Stimulated activated naive B cell treated with anti-CD40 and anti-IgM and Interleukin-4, amounts not matched to agents 10 μg/mL and 1 μg/mL and 100 μg/mL, for 72 hours (primary cell): ENCODE measurements at regions not wholly inside any gene's neighbourhood (a gene's known extent, or its start where the extent isn't known, plus 50 kb on each side); places are given as distances from the start of the nearest gene placed in this dataset.
"Not testable (repeated sequence)": the region's sequence is repeated elsewhere in the genome, so short reads cannot be mapped to it uniquely, and the experiment has no call there.

Experiments
- ATAC-seq, 2 donors: fragments of 150-1000 bp; cut with Tn5 transposase; replicated peaks; 2 replicates each; pipeline ENCODE4 v1.10.0; 2021; ENCODE audit warnings: moderate library complexity in 1 of 2
- DNase-seq: peaks from one replicate; pipeline ENCODE4 v3.0.0; 2021
- H3K27ac Mint-ChIP-seq: one replicate; pipeline ENCODE4 v1.8.0; 2022; ENCODE audit warnings: mild to moderate bottlenecking, mixed read lengths
- H3K27me3 Mint-ChIP-seq, 2 donors: one replicate each; pipeline ENCODE4 v1.8.0; 2022; ENCODE audit warnings: mixed read lengths in 2 of 2
- H3K36me3 Mint-ChIP-seq, 2 donors: one replicate each; pipeline ENCODE4 v1.8.0; 2022; ENCODE audit warnings: mixed read lengths in 2 of 2, mild to moderate bottlenecking in 1 of 2
- H3K4me1 Mint-ChIP-seq, 2 donors: one replicate each; pipeline ENCODE4 v1.8.0; 2022; ENCODE audit warnings: mixed read lengths in 2 of 2, mild to moderate bottlenecking in 1 of 2
- H3K4me3 Mint-ChIP-seq, 2 donors: one replicate each; pipeline ENCODE4 v1.8.0; 2022; ENCODE audit warnings: mild to moderate bottlenecking in 2 of 2, mixed read lengths in 2 of 2, moderate library complexity in 1 of 2
- H3K9me3 Mint-ChIP-seq, 2 donors: one replicate each; pipeline ENCODE4 v1.8.0; 2022; ENCODE audit warnings: mixed read lengths in 2 of 2, mild to moderate bottlenecking in 1 of 2

GRCh38 chr3:106491796-106492195 is 623.0 kb upstream of the CBLB start:
- Mint-ChIP-seq H3K4me3 (no peak overlapping the region), H3K27me3 (no peaks in the 10 kb centered on the region), H3K36me3 (no peaks in the 10 kb centered on the region), H3K4me1 (no peaks in the 10 kb centered on the region), H3K9me3 (peaks cover 3 to 4% of the 10 kb centered on the region in 2 donors), H3K27ac (no peak overlapping the region)
- no peak for DNase-seq
- ATAC-seq = no peak

DNA sequence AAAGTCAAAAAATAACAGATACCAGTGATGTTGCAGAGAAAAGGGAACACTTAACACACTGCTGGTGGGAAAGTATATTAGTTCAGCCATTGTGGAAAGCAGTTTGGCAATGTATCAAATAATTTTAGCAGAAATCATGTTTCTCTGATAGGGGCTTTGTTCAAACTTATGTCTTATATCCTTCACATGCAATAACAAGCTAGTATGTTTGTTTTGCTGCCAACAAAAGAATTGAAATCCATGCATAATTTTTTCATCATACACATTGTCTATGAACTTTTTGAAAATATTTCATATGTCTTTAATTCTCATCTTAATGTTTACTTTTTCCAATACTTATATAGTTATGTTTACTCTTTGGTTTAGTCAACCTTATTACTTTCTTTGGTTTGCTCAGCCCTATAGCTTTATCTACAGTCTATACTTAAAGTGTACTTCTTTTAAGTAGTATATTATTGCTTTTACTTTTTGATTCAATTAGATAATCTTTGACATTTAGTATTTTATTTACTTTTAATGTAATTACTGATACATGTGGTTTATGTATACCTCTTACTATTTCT is 639.6 kb upstream of the CBLB start:
- H3K27ac Mint-ChIP-seq = no peak overlapping the region
- H3K4me1 Mint-ChIP-seq = peaks cover 0 to 3% of the 10 kb centered on the region in 2 donors
- H3K4me3 Mint-ChIP-seq = no peak overlapping the region
- ATAC-seq (no peak), DNase-seq (no peak)
- H3K9me3 Mint-ChIP-seq = peaks cover 0 to 1% of the 10 kb centered on the region in 2 donors
- no peaks in the 10 kb centered on the region for H3K27me3 Mint-ChIP-seq
- H3K36me3 Mint-ChIP-seq = peaks cover 0 to 3% of the 10 kb centered on the region in 2 donors

- peaks cover 0 to 1% of the 10 kb centered on the region in 2 donors for H3K9me3 Mint-ChIP-seq
These were observed 641.4 kb upstream of the CBLB start for GRCh38 chr3:106510206-106510605.

DNA sequence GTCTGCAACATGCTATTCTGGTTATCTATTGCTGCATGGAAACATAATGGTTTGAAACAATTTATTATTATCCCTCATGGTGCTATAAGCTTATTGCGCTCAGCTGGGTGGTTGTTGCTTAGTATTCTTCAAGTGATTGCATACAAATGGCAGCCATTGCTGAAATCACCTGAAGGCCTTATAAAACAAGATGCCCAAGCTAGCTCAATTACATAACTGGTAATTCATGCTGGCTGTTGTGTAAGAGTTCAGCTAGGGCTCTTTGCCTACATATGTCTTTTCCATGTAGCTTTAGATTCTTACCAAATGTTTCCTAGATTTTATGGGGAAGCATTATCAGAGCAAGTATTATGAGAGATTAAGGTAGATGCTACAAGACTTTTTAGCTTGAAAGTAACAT is 644.0 kb upstream of the CBLB start:
- Mint-ChIP-seq H3K9me3 (no peaks in the 10 kb centered on the region), H3K36me3 (no peaks in the 10 kb centered on the region), H3K27me3 (peaks cover 0 to 4% of the 10 kb centered on the region in 2 donors), H3K4me1 (peaks cover 0 to 2% of the 10 kb centered on the region in 2 donors), H3K4me3 (no peak overlapping the region), H3K27ac (no peak overlapping the region)
- ATAC-seq = no peak
- DNase-seq = no peak

More at GRCh38 chr3:106510206-106510605, 641.4 kb upstream of the CBLB start:
- H3K27ac Mint-ChIP-seq = no peak overlapping the region
- H3K27me3 Mint-ChIP-seq = no peaks in the 10 kb centered on the region
- H3K4me3 Mint-ChIP-seq = no peak overlapping the region
- DNase-seq (no peak), ATAC-seq (no peak)
- H3K4me1 Mint-ChIP-seq = peaks cover 0 to 5% of the 10 kb centered on the region in 2 donors
- H3K36me3 Mint-ChIP-seq = peaks cover 0 to 3% of the 10 kb centered on the region in 2 donors

GRCh38 chr3:106514431-106514830 is 645.6 kb upstream of the CBLB start:
- H3K9me3 Mint-ChIP-seq = no peaks in the 10 kb centered on the region
- H3K4me1 Mint-ChIP-seq = peaks cover 0 to 2% of the 10 kb centered on the region in 2 donors
- H3K36me3 Mint-ChIP-seq = no peaks in the 10 kb centered on the region
- no peak overlapping the region for H3K27ac Mint-ChIP-seq
- H3K4me3 Mint-ChIP-seq = no peak overlapping the region
- ATAC-seq = no peak
- H3K27me3 Mint-ChIP-seq = peaks cover 0 to 4% of the 10 kb centered on the region in 2 donors
- no peak for DNase-seq

GRCh38 chr3:106518516-106518915 is 649.7 kb upstream of the CBLB start:
- DNase-seq = no peak
- Mint-ChIP-seq H3K36me3 (no peaks in the 10 kb centered on the region), H3K4me3 (no peak overlapping the region), H3K9me3 (no peaks in the 10 kb centered on the region), H3K27me3 (peaks cover 0 to 4% of the 10 kb centered on the region in 2 donors), H3K27ac (no peak overlapping the region), H3K4me1 (peaks cover 3% of the 10 kb centered on the region in 2 donors)
- ATAC-seq = no peak

DNA sequence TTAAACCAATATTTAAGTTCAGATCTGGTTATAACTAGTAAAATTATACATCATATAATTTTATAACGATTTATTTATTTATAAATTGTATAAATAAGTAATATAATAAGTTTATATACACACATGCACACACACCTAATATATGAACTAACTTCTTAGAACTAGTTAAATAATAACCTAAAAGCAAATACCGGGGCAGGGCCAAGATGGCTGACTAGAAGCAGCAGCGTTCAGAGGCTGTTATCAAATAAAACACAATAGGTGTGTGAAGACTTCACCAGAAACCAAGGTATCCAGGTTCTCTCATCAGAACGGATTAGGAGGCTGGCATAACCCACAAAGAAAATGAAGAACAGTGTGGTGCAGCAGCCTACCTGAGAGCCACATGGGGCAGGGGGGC is 653.6 kb upstream of the CBLB start:
- DNase-seq (no peak), ATAC-seq (no peak)
- Mint-ChIP-seq H3K36me3 (peaks cover 0 to 2% of the 10 kb centered on the region in 2 donors), H3K4me1 (peaks cover 9 to 17% of the 10 kb centered on the region in 2 donors), H3K27me3 (peaks cover 0 to under 1% of the 10 kb centered on the region in 2 donors), H3K27ac (no peak overlapping the region), H3K4me3 (no peak overlapping the region), H3K9me3 (peaks cover 0 to 6% of the 10 kb centered on the region in 2 donors)

DNA sequence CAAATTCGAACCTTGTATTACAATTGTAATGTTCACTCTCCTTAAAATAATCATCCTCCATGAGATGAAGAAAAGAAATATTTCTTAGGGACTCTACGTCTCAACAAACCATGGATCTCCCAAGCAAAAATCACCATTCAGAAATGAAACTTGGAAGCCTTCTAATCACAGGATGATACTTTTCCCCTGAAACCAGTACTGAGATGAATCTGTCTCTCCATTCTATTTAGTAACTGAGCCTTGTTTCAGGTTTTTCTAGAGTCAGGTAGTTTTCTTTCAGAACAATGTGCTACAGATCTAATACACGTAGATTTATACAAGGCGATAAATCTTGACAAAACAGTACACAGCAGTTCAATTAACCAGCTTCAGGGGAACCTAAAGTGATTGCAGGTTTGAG is 660.1 kb upstream of the CBLB start:
- Mint-ChIP-seq H3K4me1 (peaks cover 11 to 17% of the 10 kb centered on the region in 2 donors), H3K36me3 (peaks cover 2 to 8% of the 10 kb centered on the region in 2 donors), H3K4me3 (no peak overlapping the region), H3K27ac (no peak overlapping the region), H3K9me3 (peaks cover 5 to 15% of the 10 kb centered on the region in 2 donors), H3K27me3 (peaks cover 0 to 6% of the 10 kb centered on the region in 2 donors)
- ATAC-seq (no peak), DNase-seq (no peak)

DNA sequence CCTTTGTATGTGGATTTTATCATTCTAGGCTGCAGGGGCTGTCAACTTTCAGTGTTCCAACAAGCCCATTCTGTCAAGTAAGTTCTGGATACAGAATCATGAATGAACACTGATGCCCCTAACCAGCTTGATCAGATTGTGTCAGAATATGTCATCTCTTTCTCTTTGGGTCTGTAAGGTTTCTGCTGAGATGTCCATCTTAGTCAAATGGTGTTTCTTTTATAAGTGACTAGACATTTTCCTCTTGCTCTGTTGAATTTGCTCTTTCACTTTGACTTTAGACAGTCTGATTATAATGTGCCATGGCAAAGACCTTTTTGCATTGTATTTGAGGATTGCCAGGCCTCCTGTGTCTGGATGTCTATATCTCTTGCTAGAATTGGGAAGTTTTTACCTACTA is 660.9 kb upstream of the CBLB start:
- Mint-ChIP-seq H3K27me3 (peaks cover 2 to 9% of the 10 kb centered on the region in 2 donors), H3K4me1 (peaks cover 14 to 16% of the 10 kb centered on the region in 2 donors), H3K36me3 (peaks cover 2 to 10% of the 10 kb centered on the region in 2 donors), H3K27ac (no peak overlapping the region), H3K4me3 (no peak overlapping the region), H3K9me3 (peaks cover 7 to 15% of the 10 kb centered on the region in 2 donors)
- DNase-seq = no peak
- peak; percentile 7 to 57 for ATAC-seq

- H3K27me3 Mint-ChIP-seq = peaks cover 3 to 12% of the 10 kb centered on the region in 2 donors
- peaks cover 14 to 20% of the 10 kb centered on the region in 2 donors for H3K4me1 Mint-ChIP-seq
- ATAC-seq = no peak
- peaks cover 2 to 11% of the 10 kb centered on the region in 2 donors for H3K36me3 Mint-ChIP-seq
- peaks cover 12 to 18% of the 10 kb centered on the region in 2 donors for H3K9me3 Mint-ChIP-seq
- H3K4me3 Mint-ChIP-seq = no peak overlapping the region
- no peak overlapping the region for H3K27ac Mint-ChIP-seq
- no peak for DNase-seq
These were observed 661.6 kb upstream of the CBLB start for GRCh38 chr3:106530367-106530766.

- ATAC-seq, H3K4me3 Mint-ChIP-seq, H3K27ac Mint-ChIP-seq, DNase-seq: not testable (repeated sequence)
- Mint-ChIP-seq H3K4me1 (peaks cover 12 to 17% of the 10 kb centered on the region in 2 donors), H3K27me3 (peaks cover 3 to 12% of the 10 kb centered on the region in 2 donors), H3K36me3 (peaks cover 2 to 11% of the 10 kb centered on the region in 2 donors), H3K9me3 (peaks cover 20 to 21% of the 10 kb centered on the region in 2 donors)
These were observed 663.0 kb upstream of the CBLB start for GRCh38 chr3:106531771-106532329.

- H3K9me3 Mint-ChIP-seq = peaks cover 23 to 24% of the 10 kb centered on the region in 2 donors
- DNase-seq (no peak), ATAC-seq (no peak)
- no peak overlapping the region for H3K4me3 Mint-ChIP-seq
- peaks cover 3 to 12% of the 10 kb centered on the region in 2 donors for H3K27me3 Mint-ChIP-seq
- H3K4me1 Mint-ChIP-seq = peaks cover 10 to 14% of the 10 kb centered on the region in 2 donors
- H3K36me3 Mint-ChIP-seq = peaks cover 2 to 13% of the 10 kb centered on the region in 2 donors
- H3K27ac Mint-ChIP-seq = no peak overlapping the region
These were observed 664.4 kb upstream of the CBLB start for GRCh38 chr3:106533093-106533787.

- Mint-ChIP-seq H3K36me3 (peaks cover 2 to 13% of the 10 kb centered on the region in 2 donors), H3K9me3 (peaks cover 26 to 29% of the 10 kb centered on the region in 2 donors), H3K4me1 (peaks cover 7 to 14% of the 10 kb centered on the region in 2 donors), H3K4me3 (no peak overlapping the region), H3K27ac (no peak overlapping the region), H3K27me3 (peaks cover 3 to 12% of the 10 kb centered on the region in 2 donors)
- DNase-seq = no peak
- no peak for ATAC-seq
These were observed 665.0 kb upstream of the CBLB start for GRCh38 chr3:106533788-106534160.

- no peak overlapping the region for H3K27ac Mint-ChIP-seq
- peaks cover 2 to 13% of the 10 kb centered on the region in 2 donors for H3K36me3 Mint-ChIP-seq
- ATAC-seq (peak; percentile 75 to 83), DNase-seq (peak; percentile 15)
- peaks cover 3 to 12% of the 10 kb centered on the region in 2 donors for H3K27me3 Mint-ChIP-seq
- H3K9me3 Mint-ChIP-seq = peaks cover 26 to 29% of the 10 kb centered on the region in 2 donors
- peaks cover 7 to 14% of the 10 kb centered on the region in 2 donors for H3K4me1 Mint-ChIP-seq
- no peak overlapping the region for H3K4me3 Mint-ChIP-seq
These were observed 665.4 kb upstream of the CBLB start for GRCh38 chr3:106534206-106534605.
